ENCODE measurements at regions not wholly inside any gene's neighbourhood (a gene's known extent, or its start where the extent isn't known, plus 50 kb on each side); places are given as distances from the start of the nearest gene placed in this dataset.

DNA sequence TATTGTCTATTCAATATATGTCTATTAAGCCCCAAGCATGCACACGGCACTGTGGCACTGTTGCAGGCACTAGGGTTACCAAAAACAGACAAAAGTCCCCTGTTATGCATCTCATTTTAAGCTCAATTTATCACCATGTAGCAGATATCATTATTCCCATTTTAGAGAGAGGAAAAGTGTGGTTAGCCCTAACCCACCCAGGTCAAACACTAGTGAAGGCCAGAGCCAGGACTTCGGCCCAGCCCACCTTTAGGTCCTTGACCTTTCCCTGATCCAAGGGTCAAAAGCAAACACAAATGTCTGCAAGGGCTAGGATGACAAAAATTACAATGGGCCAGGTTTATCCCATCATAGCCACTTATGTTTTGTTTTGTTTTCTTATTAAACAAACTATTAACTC, 130.3 kb upstream of the NUDT7 start:
- no peaks in the 10 kb centered on the region for H3K36me3 ChIP-seq
- TF ChIP-seq EP300 (IDR thresholded peaks at IDR 0.05) (no peak), POLR2AphosphoS5 (IDR thresholded peaks at IDR 0.05) (no peak), POLR2A (IDR thresholded peaks at IDR 0.05) (no peak)
- TF ChIP-seq, protein P1, sequence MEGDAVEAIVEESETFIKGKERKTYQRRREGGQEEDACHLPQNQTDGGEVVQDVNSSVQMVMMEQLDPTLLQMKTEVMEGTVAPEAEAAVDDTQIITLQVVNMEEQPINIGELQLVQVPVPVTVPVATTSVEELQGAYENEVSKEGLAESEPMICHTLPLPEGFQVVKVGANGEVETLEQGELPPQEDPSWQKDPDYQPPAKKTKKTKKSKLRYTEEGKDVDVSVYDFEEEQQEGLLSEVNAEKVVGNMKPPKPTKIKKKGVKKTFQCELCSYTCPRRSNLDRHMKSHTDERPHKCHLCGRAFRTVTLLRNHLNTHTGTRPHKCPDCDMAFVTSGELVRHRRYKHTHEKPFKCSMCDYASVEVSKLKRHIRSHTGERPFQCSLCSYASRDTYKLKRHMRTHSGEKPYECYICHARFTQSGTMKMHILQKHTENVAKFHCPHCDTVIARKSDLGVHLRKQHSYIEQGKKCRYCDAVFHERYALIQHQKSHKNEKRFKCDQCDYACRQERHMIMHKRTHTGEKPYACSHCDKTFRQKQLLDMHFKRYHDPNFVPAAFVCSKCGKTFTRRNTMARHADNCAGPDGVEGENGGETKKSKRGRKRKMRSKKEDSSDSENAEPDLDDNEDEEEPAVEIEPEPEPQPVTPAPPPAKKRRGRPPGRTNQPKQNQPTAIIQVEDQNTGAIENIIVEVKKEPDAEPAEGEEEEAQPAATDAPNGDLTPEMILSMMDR (IDR thresholded peaks at IDR 0.05) = no peak
- no peak for DNase-seq
- no peak overlapping the region for H3K4me3 ChIP-seq
- no peaks in the 10 kb centered on the region for H3K9me3 ChIP-seq
- no peak overlapping the region for H3K27ac ChIP-seq
- H3K4me1 ChIP-seq = no peaks in the 10 kb centered on the region
- intact Hi-C loops (cut with DNase I; ENCODE audit: low total_unique reads) = no loop called here
- H3K27me3 ChIP-seq = peaks cover 0 to 18% (median 0%) of the 10 kb centered on the region in 3 donors
- WGBS, 5 donors = 60 to 79% (median 69%) methylated on average over 2 of the region's 2 CpGs

GRCh38 chr16:77594057-77594456, 128.3 kb upstream of the NUDT7 start:
- Histone ChIP-seq H3K4me1 (no peaks in the 10 kb centered on the region), H3K36me3 (no peaks in the 10 kb centered on the region), H3K4me3 (no peak overlapping the region), H3K27me3 (peaks cover 0 to 5% (median 0%) of the 10 kb centered on the region in 3 donors), H3K27ac (no peak overlapping the region), H3K9me3 (no peaks in the 10 kb centered on the region)
- intact Hi-C loops (cut with DNase I; ENCODE audit: low total_unique reads) = no loop called here
- no peak for DNase-seq
- 52 to 78% (median 74%) methylated on average over 5 of the region's 5 CpGs for WGBS, 5 donors
- TF ChIP-seq POLR2AphosphoS5 (IDR thresholded peaks at IDR 0.05) = no peak
- TF ChIP-seq EP300 (IDR thresholded peaks at IDR 0.05) = no peak
- TF ChIP-seq, protein P1 (IDR thresholded peaks at IDR 0.05) = no peak
- no peak for TF ChIP-seq POLR2A (IDR thresholded peaks at IDR 0.05)

DNA sequence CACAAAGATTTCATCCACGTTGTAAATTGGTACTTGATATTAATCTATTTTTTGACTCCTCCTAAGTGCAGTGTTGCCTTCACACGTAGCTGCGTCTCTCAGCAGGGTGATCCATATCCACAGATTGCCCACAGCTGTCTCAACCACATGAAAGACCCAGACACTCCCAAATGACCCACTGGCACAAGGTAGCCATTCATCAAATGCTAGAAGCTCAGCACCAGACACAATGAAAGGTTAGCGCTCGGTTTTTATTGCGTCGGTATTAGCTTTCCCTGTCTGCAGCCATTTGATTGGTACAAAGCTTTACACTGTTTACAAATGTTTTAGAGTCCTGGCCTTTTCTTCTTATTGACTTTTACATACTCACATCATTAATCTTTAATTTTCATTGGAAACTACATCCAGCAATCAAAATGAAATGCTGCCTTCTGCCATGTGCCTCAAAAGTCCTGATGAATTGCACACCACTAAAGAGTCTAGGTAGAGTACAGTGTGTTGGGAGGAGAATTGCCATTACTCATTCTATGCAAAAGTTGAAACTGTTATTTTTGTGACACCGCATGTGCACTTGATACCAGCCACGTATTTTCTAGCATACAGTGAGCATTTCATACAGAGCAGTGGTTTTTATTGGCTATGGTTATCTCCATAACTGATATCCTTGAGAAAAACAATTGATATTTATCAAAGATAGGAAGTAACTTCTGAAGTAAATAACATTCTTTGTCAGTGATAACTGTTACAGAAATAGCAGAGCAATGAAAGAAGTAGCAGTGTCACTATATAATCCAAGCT, 127.3 kb upstream of the NUDT7 start:
- Histone ChIP-seq H3K27ac (no peak overlapping the region), H3K4me1 (no peaks in the 10 kb centered on the region), H3K4me3 (no peak overlapping the region), H3K27me3 (no peaks in the 10 kb centered on the region), H3K36me3 (no peaks in the 10 kb centered on the region), H3K9me3 (no peaks in the 10 kb centered on the region)
- intact Hi-C loops (cut with DNase I; ENCODE audit: low total_unique reads) = no loop called here
- WGBS, 5 donors = 26 to 46% (median 40%) methylated on average over 9 of the region's 9 CpGs
- TF ChIP-seq POLR2AphosphoS5 (IDR thresholded peaks at IDR 0.05) = no peak
- TF ChIP-seq POLR2A (IDR thresholded peaks at IDR 0.05) = no peak
- no peak for TF ChIP-seq EP300 (IDR thresholded peaks at IDR 0.05)
- TF ChIP-seq, protein P1 (IDR thresholded peaks at IDR 0.05) = no peak
- no peak for DNase-seq

DNA sequence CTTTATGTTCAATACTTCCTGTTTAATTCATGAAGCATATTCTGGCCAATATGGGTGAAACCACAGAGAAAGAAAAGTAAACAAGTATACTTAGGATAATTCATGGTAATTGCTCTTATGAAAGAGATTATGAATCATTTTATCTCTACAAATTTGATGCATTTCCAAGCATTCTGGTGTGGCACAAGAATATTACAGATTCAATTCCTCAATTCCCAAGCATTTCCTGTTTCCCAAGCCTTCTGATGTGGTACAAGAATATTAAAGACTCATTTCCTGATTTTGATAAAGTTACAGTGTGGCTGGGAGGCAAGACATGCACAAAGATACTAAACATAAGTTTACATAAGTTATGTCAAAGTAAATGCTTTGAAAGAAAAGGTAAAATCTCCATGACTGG, 126.1 kb upstream of the NUDT7 start:
- no peak for TF ChIP-seq EP300 (IDR thresholded peaks at IDR 0.05)
- no peak for TF ChIP-seq POLR2A (IDR thresholded peaks at IDR 0.05)
- no peak for TF ChIP-seq POLR2AphosphoS5 (IDR thresholded peaks at IDR 0.05)
- TF ChIP-seq, protein P1 (IDR thresholded peaks at IDR 0.05) = no peak
- no peak overlapping the region for H3K27ac ChIP-seq
- intact Hi-C loops (cut with DNase I; ENCODE audit: low total_unique reads) = no loop called here

More for the DNA sequence above, 126.1 kb upstream of the NUDT7 start:
- Histone ChIP-seq H3K4me3 (no peak overlapping the region), H3K9me3 (peaks cover 0 to 6% (median 3%) of the 10 kb centered on the region in 4 donors), H3K4me1 (no peaks in the 10 kb centered on the region), H3K36me3 (no peaks in the 10 kb centered on the region), H3K27me3 (no peaks in the 10 kb centered on the region)
- DNase-seq = no peak

Data from stomach (tissue), 8 donors.